CD14-positive monocyte (primary cell): ENCODE measurements at regions not wholly inside any gene's neighbourhood (a gene's known extent, or its start where the extent isn't known, plus 50 kb on each side); places are given as distances from the start of the nearest gene placed in this dataset.
"Not testable (repeated sequence)": the region's sequence is repeated elsewhere in the genome, so short reads cannot be mapped to it uniquely, and the experiment has no call there.

Experiments used
- DNase-seq, 3 donors: peaks; one replicate each; pipeline ENCODE4 v3.0.0-alpha.2; 2011 to 2022
- H2AFZ ChIP-seq: 2 replicates; pipeline ENCODE4 v1.6.0; 2012; ENCODE audit warnings: mild to moderate bottlenecking, low read depth, low read length, inconsistent platforms; ENCODE audit not compliant: insufficient read depth, poor library complexity, severe bottlenecking
- H3K27ac ChIP-seq, 2 donors: 1 replicate in 1 of 2; 2 replicates in 1 of 2; pipeline ENCODE4 v1.5.1; 2012 to 2013; ENCODE audit warnings: low read length in 2 of 2, control low read depth in 1 of 2, inconsistent platforms in 1 of 2, low read depth in 1 of 2, mild to moderate bottlenecking in 1 of 2
- H3K27me3 ChIP-seq, 2 donors: one replicate each; pipeline versions ENCODE4 v1.6.0 to v1.6.1; 2011 to 2013; ENCODE audit warnings: low read length in 2 of 2; ENCODE audit not compliant: control insufficient read depth in 2 of 2, insufficient read depth in 2 of 2
- H3K36me3 ChIP-seq, 2 donors: replicated peaks in 1 of 2; 1 replicate in 1 of 2; 2 replicates in 1 of 2; pipeline versions ENCODE4 v1.5.1 to v1.6.1; 2012 to 2013; ENCODE audit warnings: low read length in 2 of 2, control low read depth in 1 of 2, inconsistent platforms in 1 of 2, mild to moderate bottlenecking in 1 of 2; ENCODE audit not compliant: insufficient read depth in 2 of 2, control insufficient read depth in 1 of 2
- H3K4me1 ChIP-seq, 2 donors: 1 replicate in 1 of 2; 2 replicates in 1 of 2; pipeline versions ENCODE4 v1.5.1 to v1.6.1; 2012 to 2013; ENCODE audit warnings: low read length in 2 of 2, control low read depth in 1 of 2, inconsistent platforms in 1 of 2, mild to moderate bottlenecking in 1 of 2, moderate library complexity in 1 of 2; ENCODE audit not compliant: insufficient read depth in 2 of 2, control insufficient read depth in 1 of 2
- H3K4me2 ChIP-seq: replicated peaks from 2 replicates; pipeline ENCODE3; 2012; ENCODE audit warnings: low read length, moderate library complexity, mild to moderate bottlenecking; ENCODE audit not compliant: poor library complexity, severe bottlenecking; ENCODE audit errors: extremely low read depth
- H3K4me3 ChIP-seq, 3 experiments: fragments of 200-600 bp in 1 of 3; sonication (generic) in 1 of 3; replicated peaks in 1 of 3; 1 replicate in 2 of 3; 2 replicates in 1 of 3; pipeline ENCODE4 v1.5.1; 2011 to 2013; ENCODE audit warnings: low read length in 3 of 3, mild to moderate bottlenecking in 3 of 3, control low read depth in 2 of 3, low read depth in 2 of 3, inconsistent platforms in 1 of 3, moderate library complexity in 1 of 3
- H3K79me2 ChIP-seq: 2 replicates; pipeline ENCODE4 v1.6.0; 2012; ENCODE audit warnings: mild to moderate bottlenecking, control low read depth, inconsistent platforms, low read length, moderate library complexity; ENCODE audit not compliant: insufficient read depth
- H3K9ac ChIP-seq: 2 replicates; pipeline ENCODE4 v1.6.0; 2017; ENCODE audit warnings: low read length, mild to moderate bottlenecking; ENCODE audit not compliant: insufficient read depth, poor library complexity, severe bottlenecking
- H3K9me3 ChIP-seq, 2 donors: replicated peaks in 1 of 2; 1 replicate in 1 of 2; 2 replicates in 1 of 2; pipeline versions ENCODE4 v1.5.1 to v1.6.1; 2012 to 2013; ENCODE audit warnings: low read length in 2 of 2, control low read depth in 1 of 2; ENCODE audit not compliant: control insufficient read depth in 1 of 2, insufficient read depth in 1 of 2
- H4K20me1 ChIP-seq: 2 replicates; pipeline ENCODE4 v1.6.0; 2012; ENCODE audit warnings: mild to moderate bottlenecking, low read length, control low read depth, moderate library complexity; ENCODE audit not compliant: insufficient read depth
- H3K27ac Mint-ChIP-seq, 7 donors: one replicate each; pipeline ENCODE4 v1.8.0; 2020; ENCODE audit warnings: mild to moderate bottlenecking in 7 of 7, mixed read lengths in 7 of 7, moderate library complexity in 6 of 7, inconsistent platforms in 2 of 7
- H3K27me3 Mint-ChIP-seq, 3 donors: one replicate each; pipeline ENCODE4 v1.8.0; 2021 to 2022; ENCODE audit warnings: low read depth in 3 of 3, mild to moderate bottlenecking in 3 of 3, mixed read lengths in 3 of 3, moderate library complexity in 3 of 3, inconsistent platforms in 1 of 3
- H3K36me3 Mint-ChIP-seq, 2 donors: one replicate each; pipeline ENCODE4 v1.8.0; 2020; ENCODE audit warnings: mixed read lengths in 2 of 2, inconsistent platforms in 1 of 2, mild to moderate bottlenecking in 1 of 2
- H3K4me1 Mint-ChIP-seq: one replicate; pipeline ENCODE4 v1.8.0; 2020; ENCODE audit warnings: mild to moderate bottlenecking, mixed read lengths
- H3K4me3 Mint-ChIP-seq, 2 donors: one replicate each; pipeline ENCODE4 v1.8.0; 2020; ENCODE audit warnings: mild to moderate bottlenecking in 2 of 2, mixed read lengths in 2 of 2, moderate library complexity in 1 of 2
- H3K9me3 Mint-ChIP-seq, 7 donors: one replicate each; pipeline ENCODE4 v1.8.0; 2020 to 2022; ENCODE audit warnings: mixed read lengths in 7 of 7, mild to moderate bottlenecking in 6 of 7, moderate library complexity in 6 of 7, inconsistent platforms in 2 of 7
- CTCF ChIP-seq: fragments of 200-600 bp; IDR thresholded peaks from one replicate; pipeline ENCODE4 v1.8.0; 2022; ENCODE audit warnings: antibody characterized with exemption, mild to moderate bottlenecking
- WGBS: methylation state at CpG from one replicate; pipeline ENCODE4 v1.1.5; 2013; ENCODE audit warnings: missing lambda C conversion rate; ENCODE audit not compliant: insufficient coverage; 5-methylcytosine and 5-hydroxymethylcytosine counted together
- intact Hi-C, 2 donors: fragments of 100-400 bp; cut with micrococcal nuclease; formaldehyde crosslinking; loops; one replicate each; pipeline versions ENCODE4 v1.15.0 to v1.15.1; 2023

GRCh38 chr6:3615391-3616380, 135.8 kb downstream of the PXDC1 start:
- peaks cover 3 to 7% (median 5%) of the 10 kb centered on the region in 3 donors for H3K27me3 Mint-ChIP-seq
- TF ChIP-seq CTCF = no peak
- no peak overlapping the region for H3K9ac ChIP-seq
- no peaks in the 10 kb centered on the region for H3K36me3 ChIP-seq
- no peak overlapping the region for H3K4me3 Mint-ChIP-seq
- DNase-seq = no peak
- no peak overlapping the region for H2AFZ ChIP-seq
- H4K20me1 ChIP-seq = no peaks in the 10 kb centered on the region
- no peaks in the 10 kb centered on the region for H3K9me3 ChIP-seq
- no peak overlapping the region for H3K4me2 ChIP-seq
- H3K27me3 ChIP-seq = no peaks in the 10 kb centered on the region
- no peak overlapping the region for H3K27ac ChIP-seq
- no peaks in the 10 kb centered on the region for H3K4me1 ChIP-seq
- no peaks in the 10 kb centered on the region for H3K36me3 Mint-ChIP-seq
- no peak overlapping the region for H3K27ac Mint-ChIP-seq
- H3K4me1 Mint-ChIP-seq = no peaks in the 10 kb centered on the region
- intact Hi-C loops = no loop called here
- no peaks in the 10 kb centered on the region for H3K79me2 ChIP-seq
- 87% methylated on average over 3 of the region's 11 CpGs for WGBS
- no peaks in the 10 kb centered on the region for H3K9me3 Mint-ChIP-seq
- no peak overlapping the region for H3K4me3 ChIP-seq

GRCh38 chr6:3614918-3615317, 136.6 kb downstream of the PXDC1 start:
- Mint-ChIP-seq H3K36me3 (no peaks in the 10 kb centered on the region), H3K27ac (no peak overlapping the region), H3K9me3 (no peaks in the 10 kb centered on the region), H3K4me1 (no peaks in the 10 kb centered on the region), H3K4me3 (no peak overlapping the region), H3K27me3 (peaks cover 4 to 7% (median 5%) of the 10 kb centered on the region in 3 donors)
- no peaks in the 10 kb centered on the region for H3K4me1 ChIP-seq
- WGBS = 83% methylated on average over 1 of the region's 2 CpGs
- intact Hi-C loops = no loop called here
- H3K4me2 ChIP-seq = no peak overlapping the region
- no peaks in the 10 kb centered on the region for H3K27me3 ChIP-seq
- no peaks in the 10 kb centered on the region for H3K36me3 ChIP-seq
- H3K27ac ChIP-seq = no peak overlapping the region
- no peaks in the 10 kb centered on the region for H3K9me3 ChIP-seq
- H3K4me3 ChIP-seq = no peak overlapping the region
- no peak for TF ChIP-seq CTCF
- no peaks in the 10 kb centered on the region for H4K20me1 ChIP-seq
- no peak for DNase-seq
- H2AFZ ChIP-seq = no peak overlapping the region
- H3K9ac ChIP-seq = no peak overlapping the region
- H3K79me2 ChIP-seq = no peaks in the 10 kb centered on the region

- intact Hi-C loops, H3K27ac ChIP-seq, H3K4me1 Mint-ChIP-seq, H2AFZ ChIP-seq, H3K36me3 Mint-ChIP-seq, H3K79me2 ChIP-seq, H4K20me1 ChIP-seq, H3K4me1 ChIP-seq, H3K4me2 ChIP-seq, H3K4me3 ChIP-seq, H3K9ac ChIP-seq, H3K9me3 Mint-ChIP-seq, H3K4me3 Mint-ChIP-seq, H3K36me3 ChIP-seq, H3K27me3 ChIP-seq, H3K9me3 ChIP-seq, DNase-seq: not testable (repeated sequence)
- WGBS = no CpG with 5 or more reads among the region's 1 CpG
- Mint-ChIP-seq H3K27ac (peak overlapping the region in 1 of 7 donors; percentile 86), H3K27me3 (peaks cover 5 to 11% (median 8%) of the 10 kb centered on the region in 3 donors)
Observed at GRCh38 chr6:3613565-3613964, 137.9 kb downstream of the PXDC1 start.
